ENCODE measurements at regions not wholly inside any gene's neighbourhood (a gene's known extent, or its start where the extent isn't known, plus 50 kb on each side); places are given as distances from the start of the nearest gene placed in this dataset.

DNA sequence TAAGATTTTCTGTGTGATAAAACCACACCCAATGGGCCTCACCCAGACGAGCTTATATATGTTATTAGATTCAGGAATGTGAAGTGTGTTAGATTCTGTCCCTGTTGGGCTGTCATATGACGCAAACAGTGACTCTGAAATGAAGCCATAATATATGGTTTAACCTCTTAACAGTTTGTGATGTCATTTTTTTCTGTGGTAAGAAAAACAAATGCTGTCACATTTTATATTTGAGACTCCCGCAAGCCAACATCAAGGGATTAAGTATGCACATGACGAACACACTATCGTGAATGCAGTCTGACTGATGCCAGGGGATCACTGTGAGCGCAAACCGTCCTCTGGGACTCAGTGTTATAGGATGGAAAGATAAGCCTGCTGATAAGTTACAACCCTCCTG is 321.7 kb downstream of the SH3GL2 start:
- no TSS peak for BruUV-seq (replicated peaks)
- Histone ChIP-seq H3K27ac (ENCODE audit: low read depth, low read length) (no peak overlapping the region), H3K9me2 (ENCODE audit: insufficient read depth) (no peaks in the 10 kb centered on the region), H3K4me1 (ENCODE audit: control insufficient read depth in 1 of 2, insufficient read depth in 2 of 2, low read length in 2 of 2) (no peaks in the 10 kb centered on the region), H3K36me3 (ENCODE audit: control insufficient read depth in 1 of 2, insufficient read depth in 2 of 2, low read length in 2 of 2) (no peaks in the 10 kb centered on the region), H3K27me3 (ENCODE audit: insufficient read depth, low read length) (no peaks in the 10 kb centered on the region), H3K79me2 (ENCODE audit: insufficient read depth, low read length) (no peaks in the 10 kb centered on the region), H4K20me1 (ENCODE audit: insufficient read depth) (no peaks in the 10 kb centered on the region), H3K9me3 (ENCODE audit: control insufficient read depth in 1 of 2, insufficient read depth in 1 of 2, low read depth in 1 of 2, low read length in 2 of 2) (peaks cover 0 to 3% of the 10 kb centered on the region in 2 experiments; a peak in 1 of 4 replicates), H3K9ac (ENCODE audit: low read length) (no peak overlapping the region), H2AFZ (ENCODE audit: low read depth, low read length, poor library complexity, severe bottlenecking) (no peak overlapping the region), H3K4me3 (replicated peaks in 1 of 2; ENCODE audit: low read depth in 1 of 2, low read length in 2 of 2) (no peak overlapping the region), H3K4me2 (ENCODE audit: low read length) (no peak overlapping the region)
- POLR2A ChIA-PET, result no interaction called here
- intact Hi-C loops (cut with micrococcal nuclease), result no loop called here
- no peak for ATAC-seq
- CTCF ChIA-PET, result no interaction called here
- no peak for DNase-seq (ENCODE audit: low read depth, low spot score)
- RAD21 ChIA-PET (ENCODE audit: low non-redundant PET in 1 of 2, low total read pairs in 2 of 2, uncharacterized antibody in 2 of 2, unreplicated experiment in 2 of 2), result no interaction called here
- TF ChIP-seq EZH2phosphoT487 (IDR thresholded peaks at IDR 0.05; ENCODE audit: borderline replicate concordance) (no peak), FOSL1 (IDR thresholded peaks at IDR 0.05; ENCODE audit: low read depth) (no peak), ZNF274 (IDR thresholded peaks at IDR 0.05; ENCODE audit: low read depth, low read length) (no peak), EZH2 (IDR thresholded peaks at IDR 0.05) (no peak), ELF1 (IDR thresholded peaks at IDR 0.05; ENCODE audit: borderline replicate concordance, low read depth) (no peak), JUND (IDR thresholded peaks at IDR 0.05) (no peak), RAD21 (IDR thresholded peaks at IDR 0.05; ENCODE audit: low read depth) (no peak)
- TF ChIP-seq, protein P1, sequence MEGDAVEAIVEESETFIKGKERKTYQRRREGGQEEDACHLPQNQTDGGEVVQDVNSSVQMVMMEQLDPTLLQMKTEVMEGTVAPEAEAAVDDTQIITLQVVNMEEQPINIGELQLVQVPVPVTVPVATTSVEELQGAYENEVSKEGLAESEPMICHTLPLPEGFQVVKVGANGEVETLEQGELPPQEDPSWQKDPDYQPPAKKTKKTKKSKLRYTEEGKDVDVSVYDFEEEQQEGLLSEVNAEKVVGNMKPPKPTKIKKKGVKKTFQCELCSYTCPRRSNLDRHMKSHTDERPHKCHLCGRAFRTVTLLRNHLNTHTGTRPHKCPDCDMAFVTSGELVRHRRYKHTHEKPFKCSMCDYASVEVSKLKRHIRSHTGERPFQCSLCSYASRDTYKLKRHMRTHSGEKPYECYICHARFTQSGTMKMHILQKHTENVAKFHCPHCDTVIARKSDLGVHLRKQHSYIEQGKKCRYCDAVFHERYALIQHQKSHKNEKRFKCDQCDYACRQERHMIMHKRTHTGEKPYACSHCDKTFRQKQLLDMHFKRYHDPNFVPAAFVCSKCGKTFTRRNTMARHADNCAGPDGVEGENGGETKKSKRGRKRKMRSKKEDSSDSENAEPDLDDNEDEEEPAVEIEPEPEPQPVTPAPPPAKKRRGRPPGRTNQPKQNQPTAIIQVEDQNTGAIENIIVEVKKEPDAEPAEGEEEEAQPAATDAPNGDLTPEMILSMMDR (IDR thresholded peaks at IDR 0.05 in 2 of 3, conservative IDR thresholded peaks at IDR 0.05 in 1 of 3; ENCODE audit: borderline replicate concordance in 1 of 3, insufficient read depth in 1 of 3, low read depth in 2 of 3, low read length in 2 of 3), result no peak
- TF ChIP-seq, protein P2, sequence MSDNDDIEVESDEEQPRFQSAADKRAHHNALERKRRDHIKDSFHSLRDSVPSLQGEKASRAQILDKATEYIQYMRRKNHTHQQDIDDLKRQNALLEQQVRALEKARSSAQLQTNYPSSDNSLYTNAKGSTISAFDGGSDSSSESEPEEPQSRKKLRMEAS (IDR thresholded peaks at IDR 0.05), result no peak
- TF ChIP-seq, protein P3, sequence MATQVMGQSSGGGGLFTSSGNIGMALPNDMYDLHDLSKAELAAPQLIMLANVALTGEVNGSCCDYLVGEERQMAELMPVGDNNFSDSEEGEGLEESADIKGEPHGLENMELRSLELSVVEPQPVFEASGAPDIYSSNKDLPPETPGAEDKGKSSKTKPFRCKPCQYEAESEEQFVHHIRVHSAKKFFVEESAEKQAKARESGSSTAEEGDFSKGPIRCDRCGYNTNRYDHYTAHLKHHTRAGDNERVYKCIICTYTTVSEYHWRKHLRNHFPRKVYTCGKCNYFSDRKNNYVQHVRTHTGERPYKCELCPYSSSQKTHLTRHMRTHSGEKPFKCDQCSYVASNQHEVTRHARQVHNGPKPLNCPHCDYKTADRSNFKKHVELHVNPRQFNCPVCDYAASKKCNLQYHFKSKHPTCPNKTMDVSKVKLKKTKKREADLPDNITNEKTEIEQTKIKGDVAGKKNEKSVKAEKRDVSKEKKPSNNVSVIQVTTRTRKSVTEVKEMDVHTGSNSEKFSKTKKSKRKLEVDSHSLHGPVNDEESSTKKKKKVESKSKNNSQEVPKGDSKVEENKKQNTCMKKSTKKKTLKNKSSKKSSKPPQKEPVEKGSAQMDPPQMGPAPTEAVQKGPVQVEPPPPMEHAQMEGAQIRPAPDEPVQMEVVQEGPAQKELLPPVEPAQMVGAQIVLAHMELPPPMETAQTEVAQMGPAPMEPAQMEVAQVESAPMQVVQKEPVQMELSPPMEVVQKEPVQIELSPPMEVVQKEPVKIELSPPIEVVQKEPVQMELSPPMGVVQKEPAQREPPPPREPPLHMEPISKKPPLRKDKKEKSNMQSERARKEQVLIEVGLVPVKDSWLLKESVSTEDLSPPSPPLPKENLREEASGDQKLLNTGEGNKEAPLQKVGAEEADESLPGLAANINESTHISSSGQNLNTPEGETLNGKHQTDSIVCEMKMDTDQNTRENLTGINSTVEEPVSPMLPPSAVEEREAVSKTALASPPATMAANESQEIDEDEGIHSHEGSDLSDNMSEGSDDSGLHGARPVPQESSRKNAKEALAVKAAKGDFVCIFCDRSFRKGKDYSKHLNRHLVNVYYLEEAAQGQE (IDR thresholded peaks at IDR 0.05; ENCODE audit: low read depth), result no peak
